Kidney epithelial cell (primary cell): ENCODE measurements at regions not wholly inside any gene's neighbourhood (a gene's known extent, or its start where the extent isn't known, plus 50 kb on each side); places are given as distances from the start of the nearest gene placed in this dataset.

Experiments used
- DNase-seq: peaks from one replicate; pipeline ENCODE4 v3.0.0-alpha.2; 2010; ENCODE audit warnings: low read depth
- H3K27me3 ChIP-seq: 2 replicates; pipeline ENCODE4 v1.6.0; 2011; ENCODE audit warnings: low read length; ENCODE audit not compliant: control insufficient read depth, insufficient read depth
- H3K36me3 ChIP-seq: 2 replicates; pipeline ENCODE4 v1.5.1; 2011; ENCODE audit warnings: low read length; ENCODE audit not compliant: control insufficient read depth, insufficient read depth
- H3K4me3 ChIP-seq: 2 replicates; pipeline ENCODE4 v1.5.1; 2011; ENCODE audit warnings: low read depth, mild to moderate bottlenecking, control low read depth, low read length
- CTCF ChIP-seq: IDR thresholded peaks from 2 replicates; pipeline ENCODE4 v1.5.1; 2011; ENCODE audit warnings: mild to moderate bottlenecking, moderate library complexity, low read length, control low read depth, inconsistent platforms; ENCODE audit not compliant: insufficient read depth, poor library complexity, severe bottlenecking

GRCh38 chr2:196365923-196366322 lies 194.5 kb upstream of the STK17B start:
- Histone ChIP-seq H3K36me3 (no peaks in the 10 kb centered on the region), H3K4me3 (no peak overlapping the region), H3K27me3 (no peaks in the 10 kb centered on the region)
- TF ChIP-seq CTCF, result no peak
- DNase-seq, result no peak

GRCh38 chr2:196367633-196368032 lies 196.3 kb upstream of the STK17B start:
- no peak for TF ChIP-seq CTCF
- Histone ChIP-seq H3K27me3 (no peaks in the 10 kb centered on the region), H3K36me3 (no peaks in the 10 kb centered on the region)

GRCh38 chr2:196368546-196369225 lies 197.3 kb upstream of the STK17B start:
- Histone ChIP-seq H3K4me3 (no peak overlapping the region), H3K27me3 (no peaks in the 10 kb centered on the region), H3K36me3 (no peaks in the 10 kb centered on the region)
- no peak for DNase-seq
- no peak for TF ChIP-seq CTCF

More at GRCh38 chr2:196367633-196368032, 196.3 kb upstream of the STK17B start:
- H3K4me3 ChIP-seq, result no peak overlapping the region
- DNase-seq, result no peak

GRCh38 chr2:196369967-196370366 lies 198.6 kb upstream of the STK17B start:
- no peak for TF ChIP-seq CTCF
- H3K36me3 ChIP-seq, result no peaks in the 10 kb centered on the region
- no peak for DNase-seq
- H3K4me3 ChIP-seq, result no peak overlapping the region
- no peaks in the 10 kb centered on the region for H3K27me3 ChIP-seq

GRCh38 chr2:196370381-196370780 lies 199.0 kb upstream of the STK17B start:
- Histone ChIP-seq H3K27me3 (no peaks in the 10 kb centered on the region), H3K36me3 (no peaks in the 10 kb centered on the region), H3K4me3 (no peak overlapping the region)
- no peak for DNase-seq
- TF ChIP-seq CTCF, result no peak

- TF ChIP-seq CTCF, result no peak
- DNase-seq, result no peak
- Histone ChIP-seq H3K27me3 (no peaks in the 10 kb centered on the region), H3K36me3 (no peaks in the 10 kb centered on the region), H3K4me3 (no peak overlapping the region)
Observed at GRCh38 chr2:196372276-196372809, 201.0 kb upstream of the STK17B start.
